GM23338 (cell line): ENCODE measurements at regions not wholly inside any gene's neighbourhood (a gene's known extent, or its start where the extent isn't known, plus 50 kb on each side); places are given as distances from the start of the nearest gene placed in this dataset.

Source experiments
- ATAC-seq: fragments of 200-7000 bp; cut with Tn5 transposase; 3 replicates; pipeline ENCODE4 v1.9.1; 2020
- DNase-seq: peaks from one replicate; pipeline ENCODE4 v3.0.0-alpha.2; 2015; ENCODE audit warnings: low spot score
- H2AFZ ChIP-seq: fragments of 200-600 bp; sonication (generic); 2 replicates; pipeline ENCODE4 v1.8.0; 2016; ENCODE audit warnings: antibody characterized with exemption, mild to moderate bottlenecking, moderate library complexity
- H3F3A ChIP-seq: fragments of 200-600 bp; sonication (generic); replicated peaks from 2 replicates; pipeline ENCODE4 v1.8.0; 2017; ENCODE audit warnings: antibody characterized with exemption, mixed run types, low read depth
- H3K27ac ChIP-seq: fragments of 200-600 bp; sonication (generic); 2 replicates; pipeline ENCODE4 v1.6.1; 2016; ENCODE audit warnings: low read depth
- H3K27me3 ChIP-seq: fragments of 200-600 bp; sonication (generic); 2 replicates; pipeline ENCODE4 v1.8.0; 2016; ENCODE audit warnings: mild to moderate bottlenecking, mixed run types, moderate library complexity; ENCODE audit not compliant: insufficient read depth
- H3K36me3 ChIP-seq: fragments of 200-600 bp; sonication (generic); 2 replicates; pipeline ENCODE4 v1.8.0; 2016; ENCODE audit warnings: mild to moderate bottlenecking; ENCODE audit not compliant: insufficient read depth
- H3K4me1 ChIP-seq: fragments of 200-600 bp; sonication (generic); 2 replicates; pipeline ENCODE4 v1.8.0; 2016; ENCODE audit warnings: mild to moderate bottlenecking, moderate library complexity; ENCODE audit not compliant: insufficient read depth
- H3K4me2 ChIP-seq: fragments of 200-600 bp; sonication (generic); 2 replicates; pipeline ENCODE4 v1.7.1; 2017; ENCODE audit warnings: mixed run types
- H3K4me3 ChIP-seq: fragments of 200-600 bp; sonication (generic); 2 replicates; pipeline ENCODE4 v1.6.1; 2016; ENCODE audit warnings: mixed run types
- H3K79me2 ChIP-seq: fragments of 200-600 bp; sonication (generic); replicated peaks from 2 replicates; pipeline ENCODE4 v1.8.0; 2017; ENCODE audit warnings: mild to moderate bottlenecking; ENCODE audit not compliant: insufficient read depth
- H3K9me2 ChIP-seq: fragments of 200-600 bp; sonication (generic); 2 replicates; pipeline ENCODE4 v1.8.0; 2017; ENCODE audit not compliant: insufficient read depth
- H4K20me1 ChIP-seq: fragments of 200-600 bp; sonication (generic); replicated peaks from 2 replicates; pipeline ENCODE4 v1.8.0; 2017; ENCODE audit warnings: mild to moderate bottlenecking; ENCODE audit not compliant: insufficient read depth
- H3K27ac Mint-ChIP-seq: 2 replicates; pipeline ENCODE4 v1.8.0; 2020; ENCODE audit warnings: inconsistent platforms, mild to moderate bottlenecking, moderate library complexity, mixed read lengths
- H3K27me3 Mint-ChIP-seq: 3 replicates; pipeline ENCODE4 v1.8.0; 2022; ENCODE audit warnings: low read depth, mild to moderate bottlenecking, moderate library complexity, mixed read lengths, inconsistent platforms; ENCODE audit not compliant: insufficient read depth, poor library complexity
- H3K36me3 Mint-ChIP-seq: 3 replicates; pipeline ENCODE4 v1.8.0; 2021; ENCODE audit warnings: low read depth, mild to moderate bottlenecking, inconsistent platforms, moderate library complexity, mixed read lengths
- H3K4me1 Mint-ChIP-seq: 3 replicates; pipeline ENCODE4 v1.8.0; 2020; ENCODE audit warnings: mild to moderate bottlenecking, inconsistent platforms, mixed read lengths
- H3K4me3 Mint-ChIP-seq: 3 replicates; pipeline ENCODE4 v1.8.0; 2021; ENCODE audit warnings: moderate library complexity, mild to moderate bottlenecking, inconsistent platforms, mixed read lengths
- H3K9me3 Mint-ChIP-seq: 3 replicates; pipeline ENCODE4 v1.8.0; 2020; ENCODE audit warnings: moderate library complexity, mild to moderate bottlenecking, inconsistent platforms, mixed read lengths
- CREB1 ChIP-seq: fragments of 250-450 bp; sonication (Bioruptor Pico); IDR thresholded peaks from 2 replicates; pipeline ENCODE4 v1.5.0; 2020; ENCODE audit warnings: low read depth, mild to moderate bottlenecking, moderate library complexity
- CTCF ChIP-seq, 2 experiments: fragments of 200-600 bp in 1 of 2; sonication (generic) in 1 of 2; conservative IDR thresholded peaks; 2 replicates each; pipeline versions ENCODE4 v1.5.1 to v1.6.1; 2016 to 2017; ENCODE audit warnings: antibody characterized with exemption in 2 of 2, low read depth in 2 of 2, mild to moderate bottlenecking in 2 of 2, moderate library complexity in 1 of 2
- ETS1 ChIP-seq: IDR thresholded peaks from 2 replicates; pipeline ENCODE4 v1.6.1; 2016; ENCODE audit warnings: antibody characterized with exemption
- EZH2 ChIP-seq: fragments of 200-600 bp; sonication (generic); IDR thresholded peaks from one replicate; pipeline ENCODE4 v1.8.0; 2017; ENCODE audit warnings: antibody characterized with exemption, mild to moderate bottlenecking, low read depth; ENCODE audit not compliant: unreplicated experiment
- EZH2phosphoT487 ChIP-seq: fragments of 200-600 bp; sonication (generic); IDR thresholded peaks from one replicate; pipeline ENCODE4 v1.8.1; 2018; ENCODE audit warnings: antibody characterized with exemption; ENCODE audit not compliant: unreplicated experiment
- NANOG ChIP-seq: IDR thresholded peaks from 2 replicates; pipeline ENCODE4 v1.6.1; 2016; ENCODE audit warnings: antibody characterized with exemption, borderline replicate concordance
- REST ChIP-seq: IDR thresholded peaks from one replicate; pipeline ENCODE4 v1.6.1; 2018; ENCODE audit warnings: antibody characterized with exemption; ENCODE audit not compliant: unreplicated experiment
- STAT1 ChIP-seq: IDR thresholded peaks from one replicate; pipeline ENCODE4 v1.6.1; 2016; ENCODE audit warnings: antibody characterized with exemption; ENCODE audit not compliant: unreplicated experiment
- ZNF114 ChIP-seq: fragments of 250-450 bp; sonication (Bioruptor Pico); IDR thresholded peaks from 2 replicates; pipeline ENCODE4 v1.5.0; 2020; ENCODE audit warnings: mild to moderate bottlenecking, moderate library complexity
- ZNF331 ChIP-seq: fragments of 250-450 bp; sonication (Bioruptor Pico); IDR thresholded peaks from 2 replicates; pipeline ENCODE4 v1.5.0; 2020; ENCODE audit warnings: low read depth, mild to moderate bottlenecking, moderate library complexity
- ZNF462 ChIP-seq: fragments of 250-450 bp; sonication (Bioruptor Pico); IDR thresholded peaks from 2 replicates; pipeline ENCODE4 v1.5.0; 2020; ENCODE audit warnings: mild to moderate bottlenecking, moderate library complexity

- no peak overlapping the region for H3K27ac ChIP-seq
- H3K27me3 Mint-ChIP-seq: peaks cover 2% of the 10 kb centered on the region
- no peak for ATAC-seq
- no peak overlapping the region for H3K27ac Mint-ChIP-seq
- H3K36me3 ChIP-seq: no peaks in the 10 kb centered on the region
- H3K27me3 ChIP-seq: no peaks in the 10 kb centered on the region
- H3F3A ChIP-seq: no peaks in the 10 kb centered on the region
- TF ChIP-seq STAT1 (no peak), CTCF (conservative IDR thresholded peaks at IDR 0.05; ENCODE audit: low read depth in 2 of 2) (no peak), EZH2phosphoT487 (no peak), REST (no peak), ZNF462 (no peak), CREB1 (CRISPR knock-in tag) (no peak), ETS1 (no peak), EZH2 (no peak), ZNF114 (no peak), NANOG (no peak), ZNF331 (no peak)
- H3K36me3 Mint-ChIP-seq: peaks cover 2% of the 10 kb centered on the region; the same call in 1 of the 3 replicates
- peaks cover 13% of the 10 kb centered on the region for H3K4me1 Mint-ChIP-seq
- H2AFZ ChIP-seq: no peak overlapping the region
- H3K4me1 ChIP-seq: peaks cover 10% of the 10 kb centered on the region
- peaks cover 6% of the 10 kb centered on the region; the same call in 1 of the 3 replicates for H3K9me3 Mint-ChIP-seq
- no peaks in the 10 kb centered on the region for H3K9me2 ChIP-seq
- H3K4me2 ChIP-seq: no peak overlapping the region
- H4K20me1 ChIP-seq: no peaks in the 10 kb centered on the region
- no peak for DNase-seq
- H3K4me3 Mint-ChIP-seq: no peak overlapping the region
- H3K79me2 ChIP-seq: no peaks in the 10 kb centered on the region
- no peak overlapping the region for H3K4me3 ChIP-seq
Measured at GRCh38 chr11:130651066-130651855, 202.8 kb downstream of the ADAMTS15 start.
